AG04450 (cell line): ENCODE measurements at regions not wholly inside any gene's neighbourhood (a gene's known extent, or its start where the extent isn't known, plus 50 kb on each side); places are given as distances from the start of the nearest gene placed in this dataset.
A peak's percentile ranks its signal among the peaks of the same experiment; 100 is the strongest.

Experiments used
- CTCF ChIA-PET: fragments of 300-600, 350-600 bp; formaldehyde crosslinking; extraction: SDS; loops from one replicate; lab custom pipeline; 2022; ENCODE audit warnings: antibody characterized with exemption, inconsistent platforms; lab: Charles Lee
- POLR2A ChIA-PET: fragments of 350-600 bp; formaldehyde crosslinking; extraction: SDS; loops from one replicate; lab custom pipeline; 2021; ENCODE audit warnings: antibody characterized with exemption, inconsistent platforms; lab: Yijun Ruan, JAX
- DNase-seq: peaks from one replicate; pipeline ENCODE4 v3.0.0-alpha.2; 2011; ENCODE audit warnings: low read depth, low spot score
- H3K27ac ChIP-seq: one replicate; pipeline ENCODE4 v1.5.1; 2012; ENCODE audit warnings: low read depth, low read length, control low read depth
- H3K27me3 ChIP-seq: one replicate; pipeline ENCODE4 v1.6.0; 2012; ENCODE audit warnings: low read length; ENCODE audit not compliant: control insufficient read depth, insufficient read depth
- H3K4me3 ChIP-seq: 2 replicates; pipeline ENCODE4 v1.5.1; 2011; ENCODE audit warnings: mild to moderate bottlenecking, low read depth, low read length, control low read depth
- H3K9me3 ChIP-seq: 2 replicates; pipeline ENCODE4 v1.5.1; 2012; ENCODE audit warnings: low read length; ENCODE audit not compliant: control insufficient read depth, insufficient read depth
- TF ChIP-seq, protein P1 (sequence below): IDR thresholded peaks from 2 replicates; pipeline ENCODE4 v1.5.1; 2011; ENCODE audit warnings: low read depth, low read length, control low read depth, inconsistent platforms

DNA sequence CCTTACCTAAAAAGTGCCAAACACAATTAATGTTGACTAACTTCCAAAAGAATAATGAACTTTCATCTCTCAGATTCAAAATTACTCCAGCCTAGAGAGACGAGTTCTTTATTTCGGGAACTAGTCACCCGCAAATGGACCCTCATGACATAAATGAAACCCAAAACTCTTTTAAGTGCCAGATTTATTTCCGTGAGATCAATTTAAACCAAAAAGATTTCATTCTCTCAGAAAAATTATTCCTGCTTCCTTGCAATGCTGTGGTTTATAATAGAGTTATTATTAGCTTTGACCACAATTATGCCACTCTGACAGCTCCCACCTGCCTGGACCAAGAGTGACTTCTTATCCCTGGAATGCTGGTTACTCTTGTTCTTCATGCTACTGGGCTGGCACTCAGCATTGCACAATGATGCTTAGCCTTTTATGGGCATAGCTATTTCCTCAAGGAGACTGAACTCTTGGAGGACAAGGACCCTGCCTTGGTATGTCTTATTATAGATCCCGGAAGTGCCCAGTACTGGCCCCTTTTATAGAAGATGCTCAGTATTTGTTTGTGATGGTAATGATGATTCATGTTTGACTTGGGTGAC lies 183.5 kb downstream of the SNX18 start:
- POLR2A ChIA-PET: interaction anchor here (0.5 to 2.1 kb wide), 4 partner anchors 30 to 461 kb away, joined by 4 to 10 read pairs (median 9); no protein-coding TSS in a partner anchor
- TF ChIP-seq, protein P1, sequence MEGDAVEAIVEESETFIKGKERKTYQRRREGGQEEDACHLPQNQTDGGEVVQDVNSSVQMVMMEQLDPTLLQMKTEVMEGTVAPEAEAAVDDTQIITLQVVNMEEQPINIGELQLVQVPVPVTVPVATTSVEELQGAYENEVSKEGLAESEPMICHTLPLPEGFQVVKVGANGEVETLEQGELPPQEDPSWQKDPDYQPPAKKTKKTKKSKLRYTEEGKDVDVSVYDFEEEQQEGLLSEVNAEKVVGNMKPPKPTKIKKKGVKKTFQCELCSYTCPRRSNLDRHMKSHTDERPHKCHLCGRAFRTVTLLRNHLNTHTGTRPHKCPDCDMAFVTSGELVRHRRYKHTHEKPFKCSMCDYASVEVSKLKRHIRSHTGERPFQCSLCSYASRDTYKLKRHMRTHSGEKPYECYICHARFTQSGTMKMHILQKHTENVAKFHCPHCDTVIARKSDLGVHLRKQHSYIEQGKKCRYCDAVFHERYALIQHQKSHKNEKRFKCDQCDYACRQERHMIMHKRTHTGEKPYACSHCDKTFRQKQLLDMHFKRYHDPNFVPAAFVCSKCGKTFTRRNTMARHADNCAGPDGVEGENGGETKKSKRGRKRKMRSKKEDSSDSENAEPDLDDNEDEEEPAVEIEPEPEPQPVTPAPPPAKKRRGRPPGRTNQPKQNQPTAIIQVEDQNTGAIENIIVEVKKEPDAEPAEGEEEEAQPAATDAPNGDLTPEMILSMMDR: no peak
- CTCF ChIA-PET: interaction anchor here (0.7 kb wide), 1 partner anchor 144 kb away, joined by 3 read pairs; no protein-coding TSS in a partner anchor
- peak overlapping the region; percentile 68 for H3K27ac ChIP-seq
- no peaks in the 10 kb centered on the region for H3K27me3 ChIP-seq
- peak; percentile 97 for DNase-seq
- H3K9me3 ChIP-seq: no peaks in the 10 kb centered on the region
- no peak overlapping the region for H3K4me3 ChIP-seq

DNA sequence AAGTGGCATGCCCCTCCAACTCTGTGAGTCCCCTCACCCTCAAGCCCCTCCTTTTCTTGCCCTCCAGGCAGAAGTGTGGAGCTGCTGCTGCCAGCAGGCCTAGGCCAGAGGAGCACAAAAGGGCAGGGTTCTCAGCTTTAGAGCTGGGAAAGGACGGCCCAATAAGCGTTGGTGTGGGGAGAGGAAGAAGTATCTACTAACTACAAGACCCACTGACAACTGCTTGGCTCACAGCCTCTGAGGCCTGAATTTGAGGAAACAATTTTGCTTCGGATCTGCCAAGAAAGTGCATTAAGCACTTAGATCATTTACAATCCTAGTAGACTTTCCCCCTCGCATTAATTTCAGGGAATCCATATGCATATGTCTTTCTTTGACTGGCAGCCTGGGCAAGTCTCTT lies 179.4 kb downstream of the SNX18 start:
- TF ChIP-seq, protein P1: no peak
- DNase-seq: no peak
- no peak overlapping the region for H3K4me3 ChIP-seq
- H3K9me3 ChIP-seq: no peaks in the 10 kb centered on the region
- no peaks in the 10 kb centered on the region for H3K27me3 ChIP-seq
- no peak overlapping the region for H3K27ac ChIP-seq
- CTCF ChIA-PET: interaction anchor here (0.9 kb wide), 1 partner anchor 180 kb away, joined by 3 read pairs; no protein-coding TSS in a partner anchor
- POLR2A ChIA-PET: no interaction called here

DNA sequence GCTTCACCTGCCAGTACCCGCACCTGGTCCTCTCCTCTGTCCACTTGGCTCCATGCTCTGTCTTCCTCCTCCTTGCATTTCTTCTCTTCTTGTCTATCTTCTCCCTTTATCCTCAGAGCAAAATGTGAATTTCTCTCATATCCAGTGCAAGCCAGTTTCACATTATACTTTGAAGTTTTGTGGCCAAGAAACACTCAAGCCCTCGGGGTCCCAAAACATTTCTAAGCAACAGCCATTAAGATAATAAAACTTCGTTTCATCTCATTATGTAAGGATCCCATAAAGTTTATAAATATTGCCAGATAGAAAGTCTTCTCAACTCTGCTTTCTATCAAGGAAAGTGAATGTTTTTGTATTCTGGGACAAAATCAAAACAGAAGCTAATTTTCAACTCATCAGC lies 178.8 kb downstream of the SNX18 start:
- no peaks in the 10 kb centered on the region for H3K9me3 ChIP-seq
- no peaks in the 10 kb centered on the region for H3K27me3 ChIP-seq
- no peak for DNase-seq
- TF ChIP-seq, protein P1: no peak
- no peak overlapping the region for H3K27ac ChIP-seq
- no peak overlapping the region for H3K4me3 ChIP-seq
- CTCF ChIA-PET: no interaction called here
- POLR2A ChIA-PET: no interaction called here

DNA sequence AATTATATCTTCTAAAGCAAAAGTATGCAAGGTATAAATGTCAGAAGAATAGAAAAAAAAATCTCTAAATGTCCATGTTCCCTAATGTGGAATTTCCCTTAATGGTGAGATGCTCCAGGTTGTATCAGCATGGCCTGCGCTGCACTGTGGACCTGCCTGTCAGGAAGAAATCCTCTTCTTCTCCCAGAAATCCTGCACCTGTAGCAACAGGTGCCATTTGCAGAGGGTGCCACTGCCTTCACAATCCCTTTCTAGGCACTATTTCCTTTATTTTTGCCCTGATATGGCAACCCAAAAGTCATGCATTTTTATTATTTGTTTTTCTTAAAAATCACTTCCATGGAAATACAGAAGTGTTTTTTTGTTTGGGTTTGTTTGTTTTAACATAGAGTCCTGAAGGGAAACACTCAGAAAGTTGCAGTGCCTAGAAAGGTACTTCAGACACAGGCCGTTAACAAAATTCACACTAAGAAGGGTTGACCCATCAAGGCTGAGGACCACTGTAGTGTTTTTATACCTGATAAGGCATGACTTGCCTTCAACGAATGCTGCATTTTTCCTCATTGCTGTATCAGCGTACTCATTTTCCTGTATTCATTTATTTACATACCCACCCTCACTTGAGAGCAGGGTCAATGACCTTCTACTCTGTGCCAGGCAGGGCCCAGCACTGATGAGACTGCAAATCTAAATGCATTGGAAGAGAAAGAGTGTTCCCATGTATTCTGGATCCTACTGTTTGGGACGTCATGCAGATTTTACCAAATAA lies 177.8 kb downstream of the SNX18 start:
- ChIA-PET CTCF (no interaction called here), POLR2A (no interaction called here)
- Histone ChIP-seq H3K9me3 (no peaks in the 10 kb centered on the region), H3K27me3 (no peaks in the 10 kb centered on the region), H3K4me3 (no peak overlapping the region), H3K27ac (no peak overlapping the region)
- TF ChIP-seq, protein P1: no peak
- DNase-seq: no peak

DNA sequence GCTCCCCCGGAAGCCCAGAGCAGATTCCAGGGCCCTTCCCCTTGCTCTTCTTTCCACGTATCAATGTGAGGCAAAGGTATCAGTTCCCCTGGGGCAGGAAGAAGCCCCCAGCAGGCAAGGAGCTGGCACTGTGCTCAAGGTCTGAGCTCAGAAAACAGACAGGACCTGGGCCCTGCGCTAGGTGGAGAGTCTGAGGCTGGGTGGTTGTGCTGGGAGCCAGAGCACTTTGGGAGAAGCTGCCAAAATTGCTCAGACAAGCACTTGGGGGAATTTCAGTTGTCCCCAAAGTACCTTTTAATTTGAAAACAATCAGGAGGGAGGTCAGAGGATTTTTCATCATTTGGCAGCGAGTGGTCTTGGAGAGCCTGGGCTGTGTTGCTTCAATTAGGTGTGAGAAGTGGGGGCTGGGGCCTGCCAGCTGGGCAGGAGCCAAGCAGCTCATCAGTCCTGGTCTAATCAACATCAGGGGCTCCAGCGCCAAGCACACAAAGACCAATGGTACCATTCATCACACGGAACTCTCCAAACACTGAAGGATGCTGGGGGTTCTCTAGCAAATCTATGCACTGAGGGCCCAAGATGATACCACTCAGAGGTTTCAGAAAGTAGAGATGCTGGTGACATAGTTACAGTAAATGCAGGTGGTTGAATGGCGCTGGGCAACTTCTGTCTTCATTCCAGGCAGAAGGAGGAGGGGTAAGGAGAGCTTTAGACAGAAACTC lies 176.5 kb downstream of the SNX18 start:
- Histone ChIP-seq H3K27me3 (no peaks in the 10 kb centered on the region), H3K9me3 (no peaks in the 10 kb centered on the region), H3K27ac (no peak overlapping the region), H3K4me3 (no peak overlapping the region)
- TF ChIP-seq, protein P1: no peak
- CTCF ChIA-PET: interaction anchor here (0.8 kb wide), 1 partner anchor 151 kb away, joined by 3 read pairs; no protein-coding TSS in a partner anchor
- DNase-seq: no peak
- POLR2A ChIA-PET: no interaction called here
